ENCODE measurements at regions not wholly inside any gene's neighbourhood (a gene's known extent, or its start where the extent isn't known, plus 50 kb on each side); places are given as distances from the start of the nearest gene placed in this dataset.

DNA sequence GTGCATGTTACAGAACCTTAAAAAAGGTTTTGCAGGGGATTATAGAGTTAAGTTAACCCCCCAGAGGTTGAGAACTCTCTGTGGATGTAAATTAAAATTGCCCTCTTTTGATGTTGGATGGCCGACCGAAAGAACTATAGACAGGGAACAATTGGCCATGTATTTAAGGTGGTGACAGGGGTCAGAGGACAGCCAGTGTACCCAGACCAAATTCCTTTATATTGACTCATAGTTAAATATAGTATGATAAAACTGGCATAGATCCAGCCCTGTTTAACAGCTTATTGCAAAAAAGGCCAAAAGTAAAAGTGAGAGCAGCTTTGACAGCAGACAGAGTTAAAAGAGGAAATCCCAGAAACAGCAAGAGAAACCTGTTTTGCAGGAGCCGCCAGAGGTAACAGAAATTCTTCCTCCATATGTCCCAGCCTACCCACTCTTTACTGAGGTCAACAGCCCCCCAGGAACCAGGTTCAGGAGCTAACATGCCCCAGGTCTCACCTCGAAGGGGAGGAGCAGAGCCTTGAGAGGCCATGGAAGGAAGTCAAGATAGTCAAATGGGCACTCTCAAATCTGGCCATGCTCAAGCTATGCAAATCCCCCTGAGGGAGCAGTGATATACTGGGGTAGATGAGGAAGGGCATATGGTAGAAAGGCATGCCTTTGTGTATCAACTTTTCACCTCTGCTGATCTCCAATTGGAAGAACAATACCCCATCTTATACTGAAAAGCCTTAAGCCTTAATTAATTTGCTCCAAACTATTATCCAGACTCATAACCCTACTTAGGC lies 156.4 kb upstream of the COX7C start:
- Histone ChIP-seq H2BK15ac (ENCODE audit: low read depth, low read length) (no peak overlapping the region), H4K5ac (ENCODE audit: insufficient read length, low read depth, low read length) (no peak overlapping the region), H2BK12ac (ENCODE audit: insufficient read length, low read depth, low read length) (no peak overlapping the region), H4K8ac (replicated peaks; ENCODE audit: insufficient read length, low read depth, low read length) (no peak overlapping the region), H3K9me3 (ENCODE audit: control insufficient read depth, low read depth, low read length) (peaks cover 6% of the 10 kb centered on the region), H3K79me2 (ENCODE audit: insufficient read depth, low read length) (no peaks in the 10 kb centered on the region), H3K23ac (ENCODE audit: insufficient read length, low read depth, low read length) (no peak overlapping the region), H2BK120ac (ENCODE audit: low read depth, low read length, poor library complexity, severe bottlenecking) (no peak overlapping the region), H3K23me2 (ENCODE audit: insufficient read length, low read depth, low read length, poor library complexity, severe bottlenecking) (no peaks in the 10 kb centered on the region), H3K56ac (ENCODE audit: insufficient read length, low read depth, low read length) (no peak overlapping the region), H3K9ac (ENCODE audit: extremely low read depth, insufficient read length, low read length) (no peak overlapping the region), H3T11ph (ENCODE audit: low read length) (no peak overlapping the region), H4K91ac (ENCODE audit: insufficient read length, low read depth, low read length) (no peak overlapping the region), H2AFZ (ENCODE audit: low read length) (no peak overlapping the region), H2BK5ac (ENCODE audit: insufficient read length, low read length) (no peak overlapping the region), H3K4me2 (ENCODE audit: insufficient read depth, insufficient read length, low read length) (no peak overlapping the region), H3K14ac (ENCODE audit: insufficient read depth, low read length) (no peak overlapping the region), H2BK20ac (ENCODE audit: low read depth, low read length, poor library complexity, severe bottlenecking) (no peak overlapping the region), H3K4me1 (ENCODE audit: insufficient read depth, low read length) (no peaks in the 10 kb centered on the region), H4K20me1 (ENCODE audit: control insufficient read depth, insufficient read depth, insufficient read length) (no peaks in the 10 kb centered on the region), H3K27ac (ENCODE audit: insufficient read length, low read depth, low read length) (no peak overlapping the region), H3K27me3 (ENCODE audit: insufficient read depth, low read length) (no peaks in the 10 kb centered on the region), H3K4ac (ENCODE audit: low read depth, low read length) (no peak overlapping the region), H3K79me1 (ENCODE audit: insufficient read depth, low read depth, low read length, poor library complexity, severe bottlenecking) (no peaks in the 10 kb centered on the region), H2AK5ac (ENCODE audit: insufficient read length, low read length) (no peak overlapping the region), H3K18ac (ENCODE audit: insufficient read length, low read depth, low read length) (no peak overlapping the region)
- WGBS (ENCODE audit: extremely low coverage, insufficient read length, low lambda C conversion rate), result no CpG with 5 or more reads among the region's 4 CpGs
- peaks cover 21 to 28% of the 10 kb centered on the region in 2 experiments for H3K9me3 Mint-ChIP-seq
- peaks cover 14 to 26% (median 21%) of the 10 kb centered on the region in 3 experiments for H3K36me3 Mint-ChIP-seq (ENCODE audit: insufficient read depth in 1 of 3, low read depth in 3 of 3)
- DNase-seq, result no peak
- TF ChIP-seq, protein P1, sequence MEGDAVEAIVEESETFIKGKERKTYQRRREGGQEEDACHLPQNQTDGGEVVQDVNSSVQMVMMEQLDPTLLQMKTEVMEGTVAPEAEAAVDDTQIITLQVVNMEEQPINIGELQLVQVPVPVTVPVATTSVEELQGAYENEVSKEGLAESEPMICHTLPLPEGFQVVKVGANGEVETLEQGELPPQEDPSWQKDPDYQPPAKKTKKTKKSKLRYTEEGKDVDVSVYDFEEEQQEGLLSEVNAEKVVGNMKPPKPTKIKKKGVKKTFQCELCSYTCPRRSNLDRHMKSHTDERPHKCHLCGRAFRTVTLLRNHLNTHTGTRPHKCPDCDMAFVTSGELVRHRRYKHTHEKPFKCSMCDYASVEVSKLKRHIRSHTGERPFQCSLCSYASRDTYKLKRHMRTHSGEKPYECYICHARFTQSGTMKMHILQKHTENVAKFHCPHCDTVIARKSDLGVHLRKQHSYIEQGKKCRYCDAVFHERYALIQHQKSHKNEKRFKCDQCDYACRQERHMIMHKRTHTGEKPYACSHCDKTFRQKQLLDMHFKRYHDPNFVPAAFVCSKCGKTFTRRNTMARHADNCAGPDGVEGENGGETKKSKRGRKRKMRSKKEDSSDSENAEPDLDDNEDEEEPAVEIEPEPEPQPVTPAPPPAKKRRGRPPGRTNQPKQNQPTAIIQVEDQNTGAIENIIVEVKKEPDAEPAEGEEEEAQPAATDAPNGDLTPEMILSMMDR (conservative IDR thresholded peaks at IDR 0.05), result no peak
- H3K4me1 Mint-ChIP-seq, result peaks cover 14 to 15% of the 10 kb centered on the region in 2 experiments; a peak in 3 of 4 replicates
- H3K4me3 Mint-ChIP-seq, result no peak overlapping the region
- H3K27me3 Mint-ChIP-seq (ENCODE audit: low read depth), result no peaks in the 10 kb centered on the region
- no peak overlapping the region; a peak in 1 of 7 replicates for H3K27ac Mint-ChIP-seq

All from H9 (cell line).